Gastroesophageal sphincter (tissue), 3 donors: ENCODE measurements at regions not wholly inside any gene's neighbourhood (a gene's known extent, or its start where the extent isn't known, plus 50 kb on each side); places are given as distances from the start of the nearest gene placed in this dataset.

ENCODE experiments used
- CTCF ChIP-seq, 4 experiments: fragments of 200-600 bp in 2 of 4; fragments of 450-650 bp in 2 of 4; sonication (generic) in 1 of 4; IDR thresholded peaks; one replicate each; pipeline ENCODE4 v1.5.1; 2017 to 2019; ENCODE audit warnings: antibody characterized with exemption in 4 of 4, mild to moderate bottlenecking in 2 of 4, moderate library complexity in 2 of 4
- EP300 ChIP-seq: sonication (generic); formaldehyde crosslinking; IDR thresholded peaks from one replicate; pipeline ENCODE4 v1.6.1; 2017; ENCODE audit warnings: antibody characterized with exemption, mild to moderate bottlenecking
- POLR2A ChIP-seq, 2 donors: fragments of 450-650 bp; IDR thresholded peaks; one replicate each; pipeline ENCODE4 v1.6.1; 2017; ENCODE audit warnings: antibody characterized with exemption in 2 of 2, mild to moderate bottlenecking in 2 of 2, moderate library complexity in 1 of 2

- TF ChIP-seq CTCF (IDR thresholded peaks at IDR 0.05): no peak
- no peak for TF ChIP-seq EP300
- no peak for TF ChIP-seq POLR2A (IDR thresholded peaks at IDR 0.05)
These were observed 190.3 kb upstream of the GATB start for GRCh38 chr4:151950993-151951670.
